SU-DHL-6 (cell line): ENCODE measurements at regions not wholly inside any gene's neighbourhood (a gene's known extent, or its start where the extent isn't known, plus 50 kb on each side); places are given as distances from the start of the nearest gene placed in this dataset.

Experiments
- H2AFZ ChIP-seq: fragments of 200-600 bp; sonication (generic); 2 replicates; pipeline ENCODE4 v1.6.1; 2014; ENCODE audit warnings: low read depth, mild to moderate bottlenecking, moderate library complexity, mixed read lengths, antibody characterized with exemption, low read length; ENCODE audit not compliant: severe bottlenecking
- H3F3A ChIP-seq: fragments of 200-600 bp; shearing (Covaris generic); 2 replicates; pipeline ENCODE4 v1.6.0; 2016; ENCODE audit warnings: antibody characterized with exemption, mild to moderate bottlenecking; ENCODE audit not compliant: insufficient read depth
- H3K27ac ChIP-seq: fragments of 200-600 bp; sonication (generic); 2 replicates; pipeline ENCODE4 v1.5.1; 2016; ENCODE audit warnings: low read depth, mild to moderate bottlenecking, low read length, moderate library complexity, mixed read lengths
- H3K27me3 ChIP-seq: fragments of 200-600 bp; sonication (generic), shearing (Covaris generic); 2 replicates; pipeline ENCODE4 v1.6.0; 2014; ENCODE audit warnings: mild to moderate bottlenecking, low read length
- H3K36me3 ChIP-seq: fragments of 200-600 bp; sonication (generic); 2 replicates; pipeline ENCODE4 v1.6.1; 2014; ENCODE audit warnings: mild to moderate bottlenecking, low read length, mixed read lengths
- H3K4me2 ChIP-seq: fragments of 300-600, 200-600 bp; shearing (Covaris generic), sonication (generic); 2 replicates; pipeline ENCODE4 v1.6.0; 2014; ENCODE audit warnings: low read length, low read depth, mild to moderate bottlenecking; ENCODE audit not compliant: poor library complexity, severe bottlenecking
- H3K4me3 ChIP-seq: fragments of 200-600 bp; sonication (generic); 2 replicates; pipeline ENCODE4 v1.5.1; 2014; ENCODE audit warnings: antibody characterized with exemption, low read length, mild to moderate bottlenecking, mixed read lengths; ENCODE audit not compliant: insufficient read depth, poor library complexity, severe bottlenecking
- H3K79me2 ChIP-seq: fragments of 200-600 bp; sonication (generic); 2 replicates; pipeline ENCODE4 v1.6.1; 2014; ENCODE audit warnings: mild to moderate bottlenecking, low read length, moderate library complexity; ENCODE audit not compliant: insufficient read depth
- H3K9ac ChIP-seq: fragments of 200-600 bp; sonication (generic); 2 replicates; pipeline ENCODE4 v1.7.0; 2014; ENCODE audit warnings: mild to moderate bottlenecking, low read length
- H3K9me2 ChIP-seq: fragments of 200-600 bp; sonication (generic); replicated peaks from 2 replicates; pipeline ENCODE4 v1.6.1; 2014; ENCODE audit warnings: low read length; ENCODE audit not compliant: insufficient read depth
- H3K9me3 ChIP-seq: fragments of 200-600 bp; sonication (generic); 2 replicates; pipeline ENCODE4 v1.6.1; 2014; ENCODE audit warnings: low read length, mixed read lengths; ENCODE audit not compliant: insufficient read depth
- H4K20me1 ChIP-seq: fragments of 200-600 bp; sonication (generic); 2 replicates; pipeline ENCODE4 v1.6.1; 2014; ENCODE audit warnings: low read depth, mild to moderate bottlenecking, antibody characterized with exemption, low read length, moderate library complexity, mixed read lengths
- EZH2phosphoT487 ChIP-seq: fragments of 200-600 bp; sonication (generic), shearing (Covaris generic); conservative IDR thresholded peaks from 2 replicates; pipeline ENCODE4 v1.6.1; 2018; ENCODE audit warnings: mild to moderate bottlenecking, antibody characterized with exemption, low read length, moderate library complexity, mixed read lengths
- TF ChIP-seq, protein P1 (sequence below): fragments of 200-600 bp; sonication (generic); IDR thresholded peaks from one replicate; pipeline ENCODE4 v1.5.1; 2017; ENCODE audit warnings: antibody characterized with exemption, mild to moderate bottlenecking, low read length, moderate library complexity; ENCODE audit not compliant: insufficient read depth, poor library complexity, severe bottlenecking

GRCh38 chr15:97237160-97237559, 723.3 kb upstream of the ARRDC4 start:
- H3K27ac ChIP-seq = no peak overlapping the region
- no peaks in the 10 kb centered on the region for H3K79me2 ChIP-seq
- no peaks in the 10 kb centered on the region for H3F3A ChIP-seq
- no peaks in the 10 kb centered on the region for H3K36me3 ChIP-seq
- no peaks in the 10 kb centered on the region for H4K20me1 ChIP-seq
- H3K4me2 ChIP-seq = no peak overlapping the region
- H3K9ac ChIP-seq = no peak overlapping the region
- H3K4me3 ChIP-seq = no peak overlapping the region
- no peaks in the 10 kb centered on the region for H3K9me3 ChIP-seq
- no peak overlapping the region for H2AFZ ChIP-seq
- TF ChIP-seq EZH2phosphoT487 = no peak
- H3K9me2 ChIP-seq = no peaks in the 10 kb centered on the region
- no peaks in the 10 kb centered on the region for H3K27me3 ChIP-seq

DNA sequence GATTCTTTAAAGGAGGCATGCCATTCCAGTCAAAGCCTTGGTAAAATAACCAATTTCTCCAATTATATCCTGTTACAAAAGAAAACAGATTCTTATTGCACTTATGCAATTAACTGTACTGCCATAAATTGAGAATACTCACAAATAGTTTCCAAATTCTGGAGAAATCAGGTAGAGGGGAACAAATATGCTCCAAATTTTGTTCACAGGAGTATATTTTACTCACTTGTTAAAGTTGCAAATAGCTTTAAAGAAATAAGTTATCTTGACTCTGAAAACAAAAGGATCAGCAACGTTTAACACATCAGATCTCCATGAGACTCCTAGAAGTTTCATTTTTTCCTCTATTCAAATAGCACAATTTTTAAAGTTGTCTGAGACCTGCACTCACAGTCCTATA, 712.1 kb upstream of the ARRDC4 start:
- Histone ChIP-seq H3K4me3 (no peak overlapping the region), H3K27me3 (no peaks in the 10 kb centered on the region), H2AFZ (no peak overlapping the region), H3K9ac (no peak overlapping the region), H3K9me3 (no peaks in the 10 kb centered on the region), H3K79me2 (no peaks in the 10 kb centered on the region), H3K4me2 (no peak overlapping the region), H4K20me1 (no peaks in the 10 kb centered on the region), H3K9me2 (no peaks in the 10 kb centered on the region), H3K27ac (no peak overlapping the region), H3K36me3 (no peaks in the 10 kb centered on the region), H3F3A (no peaks in the 10 kb centered on the region)
- TF ChIP-seq EZH2phosphoT487 = no peak
- TF ChIP-seq, protein P1, sequence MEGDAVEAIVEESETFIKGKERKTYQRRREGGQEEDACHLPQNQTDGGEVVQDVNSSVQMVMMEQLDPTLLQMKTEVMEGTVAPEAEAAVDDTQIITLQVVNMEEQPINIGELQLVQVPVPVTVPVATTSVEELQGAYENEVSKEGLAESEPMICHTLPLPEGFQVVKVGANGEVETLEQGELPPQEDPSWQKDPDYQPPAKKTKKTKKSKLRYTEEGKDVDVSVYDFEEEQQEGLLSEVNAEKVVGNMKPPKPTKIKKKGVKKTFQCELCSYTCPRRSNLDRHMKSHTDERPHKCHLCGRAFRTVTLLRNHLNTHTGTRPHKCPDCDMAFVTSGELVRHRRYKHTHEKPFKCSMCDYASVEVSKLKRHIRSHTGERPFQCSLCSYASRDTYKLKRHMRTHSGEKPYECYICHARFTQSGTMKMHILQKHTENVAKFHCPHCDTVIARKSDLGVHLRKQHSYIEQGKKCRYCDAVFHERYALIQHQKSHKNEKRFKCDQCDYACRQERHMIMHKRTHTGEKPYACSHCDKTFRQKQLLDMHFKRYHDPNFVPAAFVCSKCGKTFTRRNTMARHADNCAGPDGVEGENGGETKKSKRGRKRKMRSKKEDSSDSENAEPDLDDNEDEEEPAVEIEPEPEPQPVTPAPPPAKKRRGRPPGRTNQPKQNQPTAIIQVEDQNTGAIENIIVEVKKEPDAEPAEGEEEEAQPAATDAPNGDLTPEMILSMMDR = no peak

- H3F3A ChIP-seq = no peaks in the 10 kb centered on the region
- no peaks in the 10 kb centered on the region for H3K27me3 ChIP-seq
- no peaks in the 10 kb centered on the region for H3K79me2 ChIP-seq
- no peaks in the 10 kb centered on the region for H3K36me3 ChIP-seq
- no peaks in the 10 kb centered on the region for H3K9me2 ChIP-seq
- no peaks in the 10 kb centered on the region for H3K9me3 ChIP-seq
- H3K27ac ChIP-seq = no peak overlapping the region
- H3K4me2 ChIP-seq = no peak overlapping the region
- no peak overlapping the region for H2AFZ ChIP-seq
- H3K4me3 ChIP-seq = no peak overlapping the region
- TF ChIP-seq, protein P1 = no peak
- TF ChIP-seq EZH2phosphoT487 = no peak
- H4K20me1 ChIP-seq = no peaks in the 10 kb centered on the region
- H3K9ac ChIP-seq = no peak overlapping the region
Measured at GRCh38 chr15:97259943-97260342, 700.6 kb upstream of the ARRDC4 start.

DNA sequence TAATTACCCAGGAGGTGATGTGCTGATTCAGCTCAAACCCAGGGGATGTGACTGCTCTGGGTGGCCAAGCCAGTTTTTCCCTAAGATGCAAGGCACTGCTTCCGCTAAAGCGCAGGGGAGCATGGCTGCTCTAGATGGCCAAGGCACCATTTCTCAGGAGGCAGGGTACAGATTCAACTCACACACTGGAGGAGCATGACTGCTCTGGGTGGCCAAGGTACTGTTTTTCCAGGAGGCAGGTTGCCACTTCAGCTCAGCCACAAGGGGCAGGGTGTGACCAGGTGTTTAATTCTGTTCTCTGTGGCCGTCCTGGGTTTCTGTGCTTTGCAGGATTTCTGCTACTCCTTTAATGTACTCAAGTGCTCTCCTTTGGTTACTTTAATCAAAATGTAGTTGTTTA, 659.3 kb upstream of the ARRDC4 start:
- H3K9ac ChIP-seq = no peak overlapping the region
- TF ChIP-seq EZH2phosphoT487 = no peak
- TF ChIP-seq, protein P1 = no peak
- H4K20me1 ChIP-seq = no peaks in the 10 kb centered on the region
- no peak overlapping the region for H3K4me3 ChIP-seq
- H3K27me3 ChIP-seq = no peaks in the 10 kb centered on the region
- no peak overlapping the region for H3K27ac ChIP-seq
- no peaks in the 10 kb centered on the region for H3K36me3 ChIP-seq
- no peak overlapping the region for H3K4me2 ChIP-seq
- H2AFZ ChIP-seq = no peak overlapping the region
- H3K79me2 ChIP-seq = no peaks in the 10 kb centered on the region
- H3F3A ChIP-seq = no peaks in the 10 kb centered on the region
- H3K9me2 ChIP-seq = no peaks in the 10 kb centered on the region
- H3K9me3 ChIP-seq = no peaks in the 10 kb centered on the region
